H1 (cell line): ENCODE measurements at regions not wholly inside any gene's neighbourhood (a gene's known extent, or its start where the extent isn't known, plus 50 kb on each side); places are given as distances from the start of the nearest gene placed in this dataset.

Source experiments
- ASH2L ChIP-seq: fragments of 200-600, 300-600 bp; sonication (generic); IDR thresholded peaks from one replicate; pipeline ENCODE4 v1.7.1; 2017; ENCODE audit warnings: low read length
- ATF2 ChIP-seq: IDR thresholded peaks from 2 replicates; pipeline ENCODE4 v1.6.1; 2012; ENCODE audit warnings: low read length, inconsistent platforms
- BRCA1 ChIP-seq: IDR thresholded peaks from 2 replicates; pipeline ENCODE4 v1.6.1; 2012; ENCODE audit warnings: low read depth, low read length, improper control_type of control experiment
- CBX5 ChIP-seq: fragments of 300-800, 300-1000 bp; sonication (generic); IDR thresholded peaks from 2 replicates; pipeline ENCODE4 v1.7.1; 2016; ENCODE audit warnings: antibody characterized with exemption, low read length, low read depth
- CHD2 ChIP-seq: IDR thresholded peaks from 2 replicates; pipeline ENCODE4 v1.6.1; 2012; ENCODE audit warnings: low read length, improper control_type of control experiment
- CTCF ChIP-seq, 3 experiments: IDR thresholded peaks; 1 replicate in 2 of 3; 2 replicates in 1 of 3; pipeline versions ENCODE4 v1.5.1 to v1.6.1; 2011; ENCODE audit warnings: low read length in 3 of 3, mild to moderate bottlenecking in 3 of 3, inconsistent platforms in 2 of 3, low read depth in 1 of 3, moderate library complexity in 1 of 3; ENCODE audit not compliant: insufficient read depth in 1 of 3; ENCODE audit errors: control extremely low read depth in 1 of 3
- EZH2 ChIP-seq: fragments of 200-600 bp; sonication (generic); IDR thresholded peaks from 2 replicates; pipeline ENCODE4 v1.7.1; 2012; ENCODE audit warnings: low read depth, mild to moderate bottlenecking, moderate library complexity, low read length, inconsistent platforms; ENCODE audit not compliant: severe bottlenecking
- HDAC2 ChIP-seq, 2 experiments: fragments of 300-600 bp in 1 of 2; sonication (generic) in 1 of 2; IDR thresholded peaks; 2 replicates each; pipeline ENCODE4 v1.6.1; 2011 to 2012; ENCODE audit warnings: low read depth in 2 of 2, low read length in 2 of 2, mild to moderate bottlenecking in 2 of 2, moderate library complexity in 2 of 2, borderline replicate concordance in 1 of 2, inconsistent platforms in 1 of 2
- JUND ChIP-seq: IDR thresholded peaks from 2 replicates; pipeline ENCODE4 v1.6.1; 2011; ENCODE audit warnings: mild to moderate bottlenecking, improper control_type of control experiment, low read length
- KDM1A ChIP-seq: fragments of 200-600, 300-600 bp; sonication (generic); IDR thresholded peaks from 2 replicates; pipeline ENCODE4 v1.7.1; 2016; ENCODE audit warnings: mild to moderate bottlenecking, low read length, borderline replicate concordance
- MAFK ChIP-seq: IDR thresholded peaks from 2 replicates; pipeline ENCODE4 v1.6.1; 2012; ENCODE audit warnings: low read depth, mild to moderate bottlenecking, improper control_type of control experiment, low read length
- MAX ChIP-seq: IDR thresholded peaks from 2 replicates; pipeline ENCODE4 v1.6.1; 2012; ENCODE audit warnings: inconsistent platforms
- POU5F1 ChIP-seq: IDR thresholded peaks from 2 replicates; pipeline ENCODE4 v1.6.1; 2011; ENCODE audit warnings: low read depth, mild to moderate bottlenecking, low read length, moderate library complexity
- RBBP5 ChIP-seq: IDR thresholded peaks from 2 replicates; pipeline ENCODE4 v1.7.1; 2012; ENCODE audit warnings: low read depth, mild to moderate bottlenecking, inconsistent platforms, low read length, moderate library complexity, borderline replicate concordance
- SIRT6 ChIP-seq: IDR thresholded peaks from one replicate; pipeline ENCODE4 v1.7.1; 2012; ENCODE audit warnings: low read length, inconsistent platforms
- TBP ChIP-seq: IDR thresholded peaks from 2 replicates; pipeline ENCODE4 v1.6.1; 2011; ENCODE audit warnings: low read depth, low read length, improper control_type of control experiment
- TCF12 ChIP-seq: IDR thresholded peaks from 2 replicates; pipeline ENCODE4 v1.6.1; 2011; ENCODE audit warnings: low read depth, mild to moderate bottlenecking, low read length

- peak; percentile 96 for TF ChIP-seq CTCF (IDR thresholded peaks at IDR 0.05; ENCODE audit: control extremely low read depth in 1 of 3, insufficient read depth in 1 of 3, low read depth in 1 of 3, low read length in 3 of 3)
- no peak for TF ChIP-seq EZH2
- no peak for TF ChIP-seq ATF2
- no peak for TF ChIP-seq JUND
- no peak for TF ChIP-seq ASH2L
- TF ChIP-seq CBX5 = no peak
- TF ChIP-seq RBBP5 = no peak
- TF ChIP-seq BRCA1 = no peak
- TF ChIP-seq KDM1A = peak; percentile 97
- no peak for TF ChIP-seq MAFK
- no peak for TF ChIP-seq POU5F1
- TF ChIP-seq CHD2 = no peak
- TF ChIP-seq TCF12 = no peak
- TF ChIP-seq MAX = 0 out of 2 replicates have a peak, but pooled peaks have one; percentile 16
- peak; percentile 57 to 92; a peak in 1 of 4 replicates for TF ChIP-seq HDAC2 (IDR thresholded peaks at IDR 0.05; ENCODE audit: borderline replicate concordance in 1 of 2, low read depth in 2 of 2, low read length in 2 of 2)
- no peak for TF ChIP-seq SIRT6
- no peak for TF ChIP-seq TBP
Measured at GRCh38 chr16:85303354-85303883, 191.1 kb upstream of the CIBAR2 start (continued).
